Liver (tissue), 3 donors: ENCODE measurements at regions not wholly inside any gene's neighbourhood (a gene's known extent, or its start where the extent isn't known, plus 50 kb on each side); places are given as distances from the start of the nearest gene placed in this dataset.

Experiments used
- ATF3 ChIP-seq: IDR thresholded peaks from 2 replicates; pipeline ENCODE4 v1.6.1; 2016; ENCODE audit warnings: antibody characterized with exemption
- CTCF ChIP-seq: fragments of 150-350 bp; IDR thresholded peaks from 2 replicates; pipeline ENCODE4 v1.5.1; 2017; ENCODE audit warnings: improper control_type of control experiment, low read depth, low read length; ENCODE audit not compliant: missing input control
- EGR1 ChIP-seq, 2 donors: IDR thresholded peaks; 2 replicates each; pipeline ENCODE4 v1.6.1; 2016 to 2018; ENCODE audit warnings: antibody characterized with exemption in 2 of 2, low read depth in 2 of 2
- FOXA1 ChIP-seq: IDR thresholded peaks from 2 replicates; pipeline ENCODE4 v1.6.1; 2016; ENCODE audit warnings: antibody characterized with exemption
- FOXA2 ChIP-seq: IDR thresholded peaks from 2 replicates; pipeline ENCODE4 v1.6.1; 2016; ENCODE audit warnings: antibody characterized with exemption
- GABPA ChIP-seq, 2 donors: IDR thresholded peaks in 1 of 2; conservative IDR thresholded peaks in 1 of 2; 2 replicates each; pipeline ENCODE4 v1.6.1; 2016; ENCODE audit warnings: antibody characterized with exemption in 2 of 2, mild to moderate bottlenecking in 1 of 2, moderate library complexity in 1 of 2
- MAX ChIP-seq: IDR thresholded peaks from 2 replicates; pipeline ENCODE4 v1.6.1; 2016; ENCODE audit warnings: antibody characterized with exemption
- NR2F2 ChIP-seq: IDR thresholded peaks from 2 replicates; pipeline ENCODE4 v1.6.1; 2016; ENCODE audit warnings: antibody characterized with exemption
- RAD21 ChIP-seq, 2 donors: IDR thresholded peaks; 2 replicates each; pipeline ENCODE4 v1.6.1; 2016; ENCODE audit warnings: antibody characterized with exemption in 2 of 2, mild to moderate bottlenecking in 2 of 2
- REST ChIP-seq: IDR thresholded peaks from 2 replicates; pipeline ENCODE4 v1.6.1; 2016; ENCODE audit warnings: antibody characterized with exemption, mild to moderate bottlenecking
- RXRA ChIP-seq, 2 donors: IDR thresholded peaks; 2 replicates each; pipeline ENCODE4 v1.6.1; 2017 to 2018; ENCODE audit warnings: antibody characterized with exemption in 2 of 2, mild to moderate bottlenecking in 1 of 2
- SP1 ChIP-seq: IDR thresholded peaks from 2 replicates; pipeline ENCODE4 v1.6.1; 2018; ENCODE audit warnings: antibody characterized with exemption, mild to moderate bottlenecking
- TAF1 ChIP-seq: conservative IDR thresholded peaks from 2 replicates; pipeline ENCODE4 v1.6.1; 2016; ENCODE audit warnings: antibody characterized with exemption, mild to moderate bottlenecking
- YY1 ChIP-seq: IDR thresholded peaks from 2 replicates; pipeline ENCODE4 v1.6.1; 2016; ENCODE audit warnings: antibody characterized with exemption, mild to moderate bottlenecking
- donor health status: healthy.
- donor health status: healthy.

GRCh38 chr11:104531894-104532293 lies 366.4 kb downstream of the CASP12 start:
- TF ChIP-seq RAD21 (IDR thresholded peaks at IDR 0.05), result no peak
- TF ChIP-seq YY1, result no peak
- TF ChIP-seq CTCF, result no peak
- no peak for TF ChIP-seq FOXA2
- no peak for TF ChIP-seq ATF3
- no peak for TF ChIP-seq MAX
- no peak for TF ChIP-seq GABPA (IDR thresholded peaks at IDR 0.05 in 1 of 2, conservative IDR thresholded peaks at IDR 0.05 in 1 of 2)
- TF ChIP-seq FOXA1, result no peak
- no peak for TF ChIP-seq SP1
- no peak for TF ChIP-seq TAF1
- TF ChIP-seq EGR1 (IDR thresholded peaks at IDR 0.05; ENCODE audit: low read depth in 2 of 2), result no peak
- no peak for TF ChIP-seq RXRA (IDR thresholded peaks at IDR 0.05)
- TF ChIP-seq NR2F2, result no peak
- no peak for TF ChIP-seq REST
